ENCODE measurements at regions not wholly inside any gene's neighbourhood (a gene's known extent, or its start where the extent isn't known, plus 50 kb on each side); places are given as distances from the start of the nearest gene placed in this dataset.

- TF ChIP-seq JUN (IDR thresholded peaks at IDR 0.05) (no peak), CTCF (IDR thresholded peaks at IDR 0.05) (no peak), RFX5 (IDR thresholded peaks at IDR 0.05) (no peak), MAFK (IDR thresholded peaks at IDR 0.05; ENCODE audit: partially characterized antibody) (no peak), EP300 (IDR thresholded peaks at IDR 0.05) (no peak), RAD21 (conservative IDR thresholded peaks at IDR 0.05 in 1 of 2, IDR thresholded peaks at IDR 0.05 in 1 of 2) (no peak), MAX (IDR thresholded peaks at IDR 0.05) (no peak), USF2 (IDR thresholded peaks at IDR 0.05) (no peak), NR3C1 (IDR thresholded peaks at IDR 0.05) (no peak), EHMT2 (IDR thresholded peaks at IDR 0.05; ENCODE audit: low read depth) (no peak), PBX3 (IDR thresholded peaks at IDR 0.05) (no peak)
Observed at GRCh38 chr20:17825960-17826843, 126.4 kb downstream of the BANF2 start.
